ENCODE measurements at regions not wholly inside any gene's neighbourhood (a gene's known extent, or its start where the extent isn't known, plus 50 kb on each side); places are given as distances from the start of the nearest gene placed in this dataset.

DNA sequence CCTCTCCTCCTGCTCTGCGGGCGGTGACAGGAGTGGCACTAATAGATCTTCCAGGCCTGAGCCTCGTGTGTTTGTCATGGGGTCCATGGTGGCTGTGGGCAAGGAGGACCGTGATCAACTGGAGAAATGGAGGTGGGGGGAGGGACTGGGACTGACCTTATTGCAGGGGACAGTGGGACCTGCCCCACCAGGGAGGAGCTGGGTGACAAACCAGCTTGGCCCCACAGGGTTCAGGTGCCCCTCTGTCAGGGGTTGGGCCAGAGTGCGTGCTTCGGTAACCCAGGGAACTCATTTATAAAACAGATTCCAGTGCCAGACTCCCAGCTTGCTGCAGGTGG lies 366.5 kb downstream of the BCOR start:
- H4K8ac ChIP-seq (ENCODE audit: low read depth in 2 of 2, low read length in 2 of 2) = no peak overlapping the region
- no peak overlapping the region for H3K27ac ChIP-seq (ENCODE audit: insufficient read depth, low read length)
- H2BK5ac ChIP-seq (ENCODE audit: low read depth, low read length, poor library complexity, severe bottlenecking) = no peak overlapping the region
- CTCF ChIA-PET = interaction anchor here (0.6 to 1.3 kb wide), 9 partner anchors 10 to 363 kb away, joined by 3 to 4 read pairs (median 3); no protein-coding TSS in a partner anchor
- no peak overlapping the region for H3K23ac ChIP-seq (ENCODE audit: low read depth, low read length)
- H2AK5ac ChIP-seq (ENCODE audit: low read depth, low read length) = no peak overlapping the region
- no peak overlapping the region; the same call in 1 of the 2 replicates for H4K91ac ChIP-seq (ENCODE audit: insufficient read depth, low read depth, low read length)
- H3K36me3 ChIP-seq (ENCODE audit: control insufficient read depth, insufficient read depth, low read length) = no peaks in the 10 kb centered on the region
- peak overlapping the region; percentile 70 for H2AFZ ChIP-seq (replicated peaks; ENCODE audit: low read length, poor library complexity)
- H3K56ac ChIP-seq (ENCODE audit: extremely low read depth, insufficient read depth, low read length) = no peak overlapping the region
- no peak overlapping the region for H3K18ac ChIP-seq (ENCODE audit: low read depth, low read length)
- peak overlapping the region; percentile 18; the same call in 1 of the 2 replicates for H3K4me2 ChIP-seq (ENCODE audit: low read depth, low read length)
- 60% methylated on average over 1 of the region's 6 CpGs; no CpG with 5 or more reads in 1 of the 2 experiments for WGBS, 2 experiments (ENCODE audit: extremely low coverage in 2 of 2, insufficient read length in 1 of 2)
- H2AK9ac ChIP-seq (replicated peaks; ENCODE audit: low read depth, low read length, poor library complexity) = no peak overlapping the region
- H3K9me1 ChIP-seq (ENCODE audit: insufficient read depth, low read length) = no peaks in the 10 kb centered on the region
- H3K4ac ChIP-seq (ENCODE audit: low read depth, low read length) = no peak overlapping the region; the same call in 1 of the 2 replicates
- intact Hi-C loops (cut with micrococcal nuclease) (loop anchor here (2.0 to 10.0 kb wide), 6 partner anchors 78 to 536 kb away; no protein-coding TSS in a partner anchor), dilution Hi-C loops (cut with HindIII; ENCODE audit: low sequenced_read_pairs, unreplicated experiment) (no loop called here), in situ Hi-C loops (cut with MboI; ENCODE audit: low sequenced_read_pairs) (loop anchor here (10.0 kb wide), 2 partner anchors 354 to 534 kb away; no protein-coding TSS in a partner anchor)
- H3K4me1 ChIP-seq (ENCODE audit: control insufficient read depth, insufficient read depth, low read length) = peaks cover 8% of the 10 kb centered on the region
- no peak overlapping the region for H3K4me3 ChIP-seq (ENCODE audit: insufficient read depth, low read depth, low read length)
- H4K20me1 ChIP-seq (ENCODE audit: insufficient read depth, low read length) = no peaks in the 10 kb centered on the region
- no peak overlapping the region for H3K9ac ChIP-seq (ENCODE audit: low read depth, low read length)
- H3K9me3 ChIP-seq (ENCODE audit: control insufficient read depth, insufficient read depth, low read length) = peaks cover 2% of the 10 kb centered on the region; the same call in 1 of the 2 replicates
- TF ChIP-seq POLR2A (IDR thresholded peaks at IDR 0.05; ENCODE audit: low read depth, low read length) = no peak
- TF ChIP-seq CHD1 (IDR thresholded peaks at IDR 0.05; ENCODE audit: low read depth, low read length) = no peak
- TF ChIP-seq SMC3 (IDR thresholded peaks at IDR 0.05; ENCODE audit: low read depth, low read length) = no peak
- TF ChIP-seq RCOR1 (IDR thresholded peaks at IDR 0.05; ENCODE audit: insufficient replicate concordance, low read length) = no peak
- no peak for TF ChIP-seq MAFK (IDR thresholded peaks at IDR 0.05; ENCODE audit: low read depth, low read length)
- no peak for TF ChIP-seq NFE2L2 (IDR thresholded peaks at IDR 0.05; ENCODE audit: low read depth, low read length)
- TF ChIP-seq MAZ (IDR thresholded peaks at IDR 0.05; ENCODE audit: borderline replicate concordance, low read depth, low read length) = no peak
- TF ChIP-seq, protein P1, sequence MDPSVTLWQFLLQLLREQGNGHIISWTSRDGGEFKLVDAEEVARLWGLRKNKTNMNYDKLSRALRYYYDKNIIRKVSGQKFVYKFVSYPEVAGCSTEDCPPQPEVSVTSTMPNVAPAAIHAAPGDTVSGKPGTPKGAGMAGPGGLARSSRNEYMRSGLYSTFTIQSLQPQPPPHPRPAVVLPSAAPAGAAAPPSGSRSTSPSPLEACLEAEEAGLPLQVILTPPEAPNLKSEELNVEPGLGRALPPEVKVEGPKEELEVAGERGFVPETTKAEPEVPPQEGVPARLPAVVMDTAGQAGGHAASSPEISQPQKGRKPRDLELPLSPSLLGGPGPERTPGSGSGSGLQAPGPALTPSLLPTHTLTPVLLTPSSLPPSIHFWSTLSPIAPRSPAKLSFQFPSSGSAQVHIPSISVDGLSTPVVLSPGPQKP (IDR thresholded peaks at IDR 0.05; ENCODE audit: borderline replicate concordance, low read depth, low read length) = no peak
- no peak for TF ChIP-seq BHLHE40 (IDR thresholded peaks at IDR 0.05; ENCODE audit: low read depth, low read length)
- TF ChIP-seq, protein P2, sequence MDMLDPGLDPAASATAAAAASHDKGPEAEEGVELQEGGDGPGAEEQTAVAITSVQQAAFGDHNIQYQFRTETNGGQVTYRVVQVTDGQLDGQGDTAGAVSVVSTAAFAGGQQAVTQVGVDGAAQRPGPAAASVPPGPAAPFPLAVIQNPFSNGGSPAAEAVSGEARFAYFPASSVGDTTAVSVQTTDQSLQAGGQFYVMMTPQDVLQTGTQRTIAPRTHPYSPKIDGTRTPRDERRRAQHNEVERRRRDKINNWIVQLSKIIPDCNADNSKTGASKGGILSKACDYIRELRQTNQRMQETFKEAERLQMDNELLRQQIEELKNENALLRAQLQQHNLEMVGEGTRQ (IDR thresholded peaks at IDR 0.05; ENCODE audit: low read depth, low read length) = no peak
- TF ChIP-seq, protein P3, sequence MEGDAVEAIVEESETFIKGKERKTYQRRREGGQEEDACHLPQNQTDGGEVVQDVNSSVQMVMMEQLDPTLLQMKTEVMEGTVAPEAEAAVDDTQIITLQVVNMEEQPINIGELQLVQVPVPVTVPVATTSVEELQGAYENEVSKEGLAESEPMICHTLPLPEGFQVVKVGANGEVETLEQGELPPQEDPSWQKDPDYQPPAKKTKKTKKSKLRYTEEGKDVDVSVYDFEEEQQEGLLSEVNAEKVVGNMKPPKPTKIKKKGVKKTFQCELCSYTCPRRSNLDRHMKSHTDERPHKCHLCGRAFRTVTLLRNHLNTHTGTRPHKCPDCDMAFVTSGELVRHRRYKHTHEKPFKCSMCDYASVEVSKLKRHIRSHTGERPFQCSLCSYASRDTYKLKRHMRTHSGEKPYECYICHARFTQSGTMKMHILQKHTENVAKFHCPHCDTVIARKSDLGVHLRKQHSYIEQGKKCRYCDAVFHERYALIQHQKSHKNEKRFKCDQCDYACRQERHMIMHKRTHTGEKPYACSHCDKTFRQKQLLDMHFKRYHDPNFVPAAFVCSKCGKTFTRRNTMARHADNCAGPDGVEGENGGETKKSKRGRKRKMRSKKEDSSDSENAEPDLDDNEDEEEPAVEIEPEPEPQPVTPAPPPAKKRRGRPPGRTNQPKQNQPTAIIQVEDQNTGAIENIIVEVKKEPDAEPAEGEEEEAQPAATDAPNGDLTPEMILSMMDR (conservative IDR thresholded peaks at IDR 0.05; ENCODE audit: low read depth, low read length) = no peak
- TF ChIP-seq MXI1 (IDR thresholded peaks at IDR 0.05; ENCODE audit: borderline replicate concordance, low read depth, low read length) = no peak
- no peak for TF ChIP-seq RFX5 (IDR thresholded peaks at IDR 0.05; ENCODE audit: low read depth, low read length)
- no peak for TF ChIP-seq FOS (IDR thresholded peaks at IDR 0.05; ENCODE audit: low read depth, low read length)
- TF ChIP-seq CEBPB (IDR thresholded peaks at IDR 0.05; ENCODE audit: low read depth, low read length) = no peak
- no peak for TF ChIP-seq RAD21 (IDR thresholded peaks at IDR 0.05; ENCODE audit: low read length)
- H4K5ac ChIP-seq (ENCODE audit: low read depth, low read length) = no peak overlapping the region
- no peak overlapping the region for H3K14ac ChIP-seq (replicated peaks; ENCODE audit: low read depth, low read length)
- no peak for ATAC-seq (ENCODE audit: low read depth)
- H2BK20ac ChIP-seq (ENCODE audit: low read depth, low read length) = no peak overlapping the region
- DNase-seq = no peak
- H2BK120ac ChIP-seq (ENCODE audit: low read depth, low read length) = no peak overlapping the region
- no peak overlapping the region for H2BK15ac ChIP-seq (ENCODE audit: low read depth, low read length)
- peaks cover 21% of the 10 kb centered on the region for H3K27me3 ChIP-seq (ENCODE audit: control insufficient read depth, insufficient read depth, low read length)
- H3K79me1 ChIP-seq (ENCODE audit: low read depth in 1 of 2, low read length in 2 of 2) = no peaks in the 10 kb centered on the region
- POLR2A ChIA-PET (ENCODE audit: unreplicated experiment) = interaction anchor here (0.6 kb wide), 2 partner anchors 22 to 366 kb away, joined by 3 to 4 read pairs; partner anchors contain the start of gene BCOR
- BruUV-seq (replicated peaks) = no TSS peak

Measured in IMR-90 (cell line).